Smooth muscle cell (in vitro differentiated cells): ENCODE measurements at regions not wholly inside any gene's neighbourhood (a gene's known extent, or its start where the extent isn't known, plus 50 kb on each side); places are given as distances from the start of the nearest gene placed in this dataset.
A peak's percentile ranks its signal among the peaks of the same experiment; 100 is the strongest.

Experiments
- DNase-seq: peaks from one replicate; lab custom pipeline; 2025; ENCODE audit not compliant: unreplicated experiment; lab: John Stamatoyannopoulos, UW
- H2AFZ ChIP-seq: fragments of 200-600 bp; sonication (generic); 2 replicates; pipeline ENCODE4 v1.6.0; 2016; ENCODE audit warnings: antibody characterized with exemption, low read depth, mild to moderate bottlenecking
- H3F3A ChIP-seq: fragments of 200-600 bp; sonication (generic); 2 replicates; pipeline ENCODE4 v1.6.0; 2017; ENCODE audit warnings: antibody characterized with exemption, low read depth
- H3K27ac ChIP-seq: fragments of 200-600 bp; sonication (generic); 2 replicates; pipeline ENCODE4 v1.5.1; 2016; ENCODE audit warnings: low read depth, mild to moderate bottlenecking
- H3K27me3 ChIP-seq: fragments of 200-600 bp; sonication (generic); 2 replicates; pipeline ENCODE4 v1.6.1; 2016; ENCODE audit warnings: low read depth, mild to moderate bottlenecking
- H3K36me3 ChIP-seq: fragments of 200-600 bp; sonication (generic); 2 replicates; pipeline ENCODE4 v1.5.1; 2016; ENCODE audit warnings: low read depth
- H3K4me1 ChIP-seq: fragments of 200-600 bp; sonication (generic); 2 replicates; pipeline ENCODE4 v1.5.1; 2016; ENCODE audit warnings: low read depth
- H3K4me2 ChIP-seq: fragments of 200-600 bp; sonication (generic); 2 replicates; pipeline ENCODE4 v1.6.0; 2016; ENCODE audit warnings: mild to moderate bottlenecking
- H3K4me3 ChIP-seq: fragments of 200-600 bp; sonication (generic); 2 replicates; pipeline ENCODE4 v1.5.1; 2016; ENCODE audit warnings: mild to moderate bottlenecking
- H3K79me2 ChIP-seq: fragments of 200-600 bp; sonication (generic); 2 replicates; pipeline ENCODE4 v1.6.0; 2016; ENCODE audit warnings: low read depth, mild to moderate bottlenecking
- H3K9ac ChIP-seq: fragments of 200-600 bp; sonication (generic); 2 replicates; pipeline ENCODE4 v1.6.0; 2016; ENCODE audit warnings: low read depth
- H3K9me3 ChIP-seq: fragments of 200-600 bp; sonication (generic); replicated peaks from 2 replicates; pipeline ENCODE4 v1.5.1; 2016; ENCODE audit warnings: low read depth
- H4K20me1 ChIP-seq: fragments of 200-600 bp; sonication (generic); 2 replicates; pipeline ENCODE4 v1.6.0; 2016; ENCODE audit warnings: low read depth
- WGBS: methylation state at CpG from one replicate; pipeline ENCODE4 v1.1.7; 2016; ENCODE audit warnings: low lambda C conversion rate; 5-methylcytosine and 5-hydroxymethylcytosine counted together
- TF ChIP-seq, protein P1 (sequence below): fragments of 200-600 bp; sonication (generic); IDR thresholded peaks from 2 replicates; pipeline ENCODE4 v1.5.1; 2017; ENCODE audit warnings: borderline replicate concordance, mild to moderate bottlenecking, antibody characterized with exemption; ENCODE audit not compliant: insufficient read depth, poor library complexity, severe bottlenecking

DNA sequence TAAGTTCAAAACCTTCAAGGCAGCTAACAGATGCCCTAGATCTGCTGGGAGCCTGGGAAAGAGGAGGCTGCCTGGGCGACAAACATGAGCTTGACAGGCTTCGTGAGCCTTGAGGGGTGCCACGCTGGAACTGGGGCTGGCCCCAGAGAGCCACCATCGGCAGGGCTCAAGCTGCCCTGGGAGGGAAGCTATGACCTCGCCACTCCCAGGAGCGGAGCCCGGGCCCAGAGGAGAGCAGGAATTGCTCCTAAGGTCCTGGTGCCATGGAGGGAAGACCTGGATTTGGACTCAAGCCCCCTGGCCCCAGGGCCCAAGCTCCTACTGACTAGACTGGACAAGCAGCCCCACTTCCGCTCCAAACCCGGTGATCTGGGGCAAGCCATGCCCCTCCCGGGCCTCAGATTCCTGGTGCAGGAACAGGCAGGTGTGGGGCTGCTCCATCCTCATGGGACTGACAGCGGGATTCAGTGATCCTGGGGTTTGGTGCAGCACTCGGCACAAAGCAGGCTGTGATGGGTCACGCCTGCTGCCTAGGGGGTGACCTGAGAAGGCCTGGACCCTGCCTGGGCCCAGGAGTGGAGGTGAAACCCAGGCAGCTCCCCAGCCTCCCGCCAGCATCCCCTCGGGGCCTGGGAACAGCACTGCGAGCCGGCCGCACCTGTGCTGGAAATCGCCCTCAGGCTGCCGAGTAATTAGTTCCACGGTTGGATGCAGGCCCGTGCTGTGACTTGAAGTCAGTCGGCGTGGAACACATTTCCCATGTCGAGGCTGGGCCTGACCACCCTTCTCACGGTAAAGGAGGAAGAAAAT, 246.9 kb downstream of the NDUFA10 start:
- H3K4me1 ChIP-seq: no peaks in the 10 kb centered on the region
- no peak overlapping the region for H2AFZ ChIP-seq
- TF ChIP-seq, protein P1, sequence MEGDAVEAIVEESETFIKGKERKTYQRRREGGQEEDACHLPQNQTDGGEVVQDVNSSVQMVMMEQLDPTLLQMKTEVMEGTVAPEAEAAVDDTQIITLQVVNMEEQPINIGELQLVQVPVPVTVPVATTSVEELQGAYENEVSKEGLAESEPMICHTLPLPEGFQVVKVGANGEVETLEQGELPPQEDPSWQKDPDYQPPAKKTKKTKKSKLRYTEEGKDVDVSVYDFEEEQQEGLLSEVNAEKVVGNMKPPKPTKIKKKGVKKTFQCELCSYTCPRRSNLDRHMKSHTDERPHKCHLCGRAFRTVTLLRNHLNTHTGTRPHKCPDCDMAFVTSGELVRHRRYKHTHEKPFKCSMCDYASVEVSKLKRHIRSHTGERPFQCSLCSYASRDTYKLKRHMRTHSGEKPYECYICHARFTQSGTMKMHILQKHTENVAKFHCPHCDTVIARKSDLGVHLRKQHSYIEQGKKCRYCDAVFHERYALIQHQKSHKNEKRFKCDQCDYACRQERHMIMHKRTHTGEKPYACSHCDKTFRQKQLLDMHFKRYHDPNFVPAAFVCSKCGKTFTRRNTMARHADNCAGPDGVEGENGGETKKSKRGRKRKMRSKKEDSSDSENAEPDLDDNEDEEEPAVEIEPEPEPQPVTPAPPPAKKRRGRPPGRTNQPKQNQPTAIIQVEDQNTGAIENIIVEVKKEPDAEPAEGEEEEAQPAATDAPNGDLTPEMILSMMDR: no peak
- no peaks in the 10 kb centered on the region for H3K79me2 ChIP-seq
- H3K9ac ChIP-seq: no peak overlapping the region
- WGBS: 95% methylated on average over 25 of the region's 26 CpGs
- no peaks in the 10 kb centered on the region for H3F3A ChIP-seq
- no peak overlapping the region for H3K4me2 ChIP-seq
- H3K27me3 ChIP-seq: peaks cover 5% of the 10 kb centered on the region
- H3K27ac ChIP-seq: no peak overlapping the region
- no peaks in the 10 kb centered on the region for H4K20me1 ChIP-seq
- no peak for DNase-seq
- no peaks in the 10 kb centered on the region for H3K9me3 ChIP-seq
- no peak overlapping the region for H3K4me3 ChIP-seq
- H3K36me3 ChIP-seq: no peaks in the 10 kb centered on the region

DNA sequence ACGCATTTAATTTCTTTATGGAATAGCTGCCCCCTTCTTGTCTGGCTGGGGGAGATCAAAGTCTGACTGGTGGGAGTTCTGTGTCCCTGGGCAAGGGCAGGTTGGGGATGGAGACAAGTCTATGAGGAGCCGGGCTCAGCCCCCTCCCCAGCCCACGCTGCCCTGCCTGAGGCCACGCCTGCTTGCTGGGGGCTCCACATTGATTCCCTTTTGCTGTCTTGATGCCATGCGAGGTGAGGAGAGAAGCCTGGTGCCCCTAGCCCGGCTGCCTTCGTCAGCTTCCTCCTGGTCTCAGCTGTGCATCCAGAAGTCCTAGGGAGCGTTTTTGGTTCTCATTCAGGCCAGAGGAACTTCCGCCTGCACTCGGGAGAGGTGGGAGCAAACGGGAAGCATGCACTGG, 247.9 kb downstream of the NDUFA10 start:
- Histone ChIP-seq H2AFZ (no peak overlapping the region), H3K9me3 (no peaks in the 10 kb centered on the region), H3K36me3 (no peaks in the 10 kb centered on the region), H3K27me3 (peaks cover 5% of the 10 kb centered on the region), H4K20me1 (no peaks in the 10 kb centered on the region), H3K4me2 (no peak overlapping the region), H3K79me2 (no peaks in the 10 kb centered on the region), H3K27ac (no peak overlapping the region), H3K4me1 (no peaks in the 10 kb centered on the region), H3F3A (no peaks in the 10 kb centered on the region), H3K9ac (no peak overlapping the region), H3K4me3 (no peak overlapping the region)
- DNase-seq: no peak
- 94% methylated on average over 11 of the region's 11 CpGs for WGBS
- TF ChIP-seq, protein P1: no peak

DNA sequence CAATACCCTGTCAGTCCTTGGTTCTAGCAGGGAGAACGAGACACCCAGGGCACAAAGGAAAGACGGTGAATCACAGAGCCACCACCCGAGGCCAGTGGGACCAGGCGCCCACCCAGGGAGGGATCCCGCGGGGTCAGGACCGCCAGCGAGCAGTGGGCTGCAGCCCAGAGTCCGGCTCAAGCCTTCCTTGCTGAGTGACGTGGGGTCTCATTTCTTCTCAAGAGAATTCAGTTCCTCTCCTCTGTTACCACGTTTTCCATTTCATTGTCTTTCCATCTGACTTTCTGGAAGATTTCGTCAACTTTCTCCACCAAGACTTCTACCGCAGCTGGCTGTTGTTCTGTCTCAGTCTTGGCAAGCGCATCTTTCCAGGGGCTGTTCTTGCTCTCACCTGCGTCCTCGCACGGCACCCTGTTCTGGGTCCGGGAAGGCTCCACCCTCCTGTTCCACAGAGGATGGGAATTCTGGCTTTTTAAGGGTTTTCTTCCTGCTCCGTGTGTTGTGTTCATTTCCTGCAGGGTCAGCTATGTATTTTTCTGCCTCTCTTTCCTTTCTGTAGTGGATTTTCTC, 248.6 kb downstream of the NDUFA10 start:
- H3K27ac ChIP-seq: peak overlapping the region; percentile 50
- H3K36me3 ChIP-seq: no peaks in the 10 kb centered on the region
- H3K27me3 ChIP-seq: peaks cover 5% of the 10 kb centered on the region
- no peak overlapping the region for H3K9ac ChIP-seq
- H3K79me2 ChIP-seq: no peaks in the 10 kb centered on the region
- no peaks in the 10 kb centered on the region for H4K20me1 ChIP-seq
- no peaks in the 10 kb centered on the region for H3K4me1 ChIP-seq
- peak overlapping the region; percentile 61 for H3K4me2 ChIP-seq
- WGBS: 90% methylated on average over 19 of the region's 19 CpGs
- H3K9me3 ChIP-seq: no peaks in the 10 kb centered on the region
- TF ChIP-seq, protein P1: no peak
- no peak overlapping the region for H2AFZ ChIP-seq
- H3K4me3 ChIP-seq: no peak overlapping the region
- H3F3A ChIP-seq: no peaks in the 10 kb centered on the region
- no peak for DNase-seq
